WERI-Rb-1 (cell line): ENCODE measurements at regions not wholly inside any gene's neighbourhood (a gene's known extent, or its start where the extent isn't known, plus 50 kb on each side); places are given as distances from the start of the nearest gene placed in this dataset.
"Not testable (repeated sequence)": the region's sequence is repeated elsewhere in the genome, so short reads cannot be mapped to it uniquely, and the experiment has no call there.

Experiments used
- DNase-seq: peaks from one replicate; pipeline ENCODE4 v3.0.0-alpha.2; 2020
- H3K27ac ChIP-seq: fragments of 250-450 bp; sonication (Bioruptor Pico); 2 replicates; pipeline ENCODE4 v1.5.1; 2020; ENCODE audit warnings: mild to moderate bottlenecking, moderate library complexity
- H3K27me3 ChIP-seq: fragments of 250-450 bp; sonication (Bioruptor Pico); 2 replicates; pipeline ENCODE4 v1.5.1; 2021; ENCODE audit warnings: mild to moderate bottlenecking, low read depth, moderate library complexity; ENCODE audit not compliant: insufficient read depth, severe bottlenecking
- H3K36me3 ChIP-seq: fragments of 250-450 bp; sonication (Bioruptor Pico); 2 replicates; pipeline ENCODE4 v1.5.1; 2020; ENCODE audit warnings: mild to moderate bottlenecking, moderate library complexity
- H3K4me3 ChIP-seq: 2 replicates; pipeline ENCODE4 v1.5.1; 2011; ENCODE audit warnings: low read depth, mild to moderate bottlenecking, control low read depth, low read length
- H3K9me3 ChIP-seq: fragments of 250-450 bp; sonication (Bioruptor Pico); 2 replicates; pipeline ENCODE4 v1.5.1; 2021; ENCODE audit warnings: mild to moderate bottlenecking, moderate library complexity; ENCODE audit not compliant: severe bottlenecking
- TF ChIP-seq, protein P1 (sequence below): IDR thresholded peaks from 2 replicates; pipeline ENCODE4 v1.5.1; 2011; ENCODE audit warnings: low read depth, mild to moderate bottlenecking, control low read depth, inconsistent platforms, low read length

DNA sequence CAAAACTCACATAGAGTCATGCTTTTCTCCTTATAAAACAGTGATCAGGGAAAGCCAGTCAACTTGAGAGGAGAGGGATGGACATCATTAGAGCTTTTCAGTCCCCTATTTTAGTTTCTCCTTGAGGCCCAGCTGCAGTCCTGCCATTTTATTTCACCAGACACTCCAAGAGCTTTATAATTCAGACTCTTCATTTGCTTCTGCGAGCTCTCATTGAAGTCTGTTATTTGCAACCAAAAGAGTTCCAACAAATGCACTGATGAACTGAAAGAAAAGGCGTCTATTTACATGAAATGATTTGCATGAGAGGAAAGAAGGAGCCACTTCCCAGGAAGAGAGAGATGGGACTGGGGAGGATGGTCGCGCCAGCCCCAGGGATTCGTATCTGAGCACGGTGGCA, 86.8 kb downstream of the NDUFA12 start:
- no peaks in the 10 kb centered on the region for H3K27me3 ChIP-seq
- no peaks in the 10 kb centered on the region for H3K36me3 ChIP-seq
- H3K9me3 ChIP-seq: no peaks in the 10 kb centered on the region
- H3K27ac ChIP-seq: no peak overlapping the region
- no peak overlapping the region for H3K4me3 ChIP-seq
- no peak for DNase-seq
- TF ChIP-seq, protein P1, sequence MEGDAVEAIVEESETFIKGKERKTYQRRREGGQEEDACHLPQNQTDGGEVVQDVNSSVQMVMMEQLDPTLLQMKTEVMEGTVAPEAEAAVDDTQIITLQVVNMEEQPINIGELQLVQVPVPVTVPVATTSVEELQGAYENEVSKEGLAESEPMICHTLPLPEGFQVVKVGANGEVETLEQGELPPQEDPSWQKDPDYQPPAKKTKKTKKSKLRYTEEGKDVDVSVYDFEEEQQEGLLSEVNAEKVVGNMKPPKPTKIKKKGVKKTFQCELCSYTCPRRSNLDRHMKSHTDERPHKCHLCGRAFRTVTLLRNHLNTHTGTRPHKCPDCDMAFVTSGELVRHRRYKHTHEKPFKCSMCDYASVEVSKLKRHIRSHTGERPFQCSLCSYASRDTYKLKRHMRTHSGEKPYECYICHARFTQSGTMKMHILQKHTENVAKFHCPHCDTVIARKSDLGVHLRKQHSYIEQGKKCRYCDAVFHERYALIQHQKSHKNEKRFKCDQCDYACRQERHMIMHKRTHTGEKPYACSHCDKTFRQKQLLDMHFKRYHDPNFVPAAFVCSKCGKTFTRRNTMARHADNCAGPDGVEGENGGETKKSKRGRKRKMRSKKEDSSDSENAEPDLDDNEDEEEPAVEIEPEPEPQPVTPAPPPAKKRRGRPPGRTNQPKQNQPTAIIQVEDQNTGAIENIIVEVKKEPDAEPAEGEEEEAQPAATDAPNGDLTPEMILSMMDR: no peak

DNA sequence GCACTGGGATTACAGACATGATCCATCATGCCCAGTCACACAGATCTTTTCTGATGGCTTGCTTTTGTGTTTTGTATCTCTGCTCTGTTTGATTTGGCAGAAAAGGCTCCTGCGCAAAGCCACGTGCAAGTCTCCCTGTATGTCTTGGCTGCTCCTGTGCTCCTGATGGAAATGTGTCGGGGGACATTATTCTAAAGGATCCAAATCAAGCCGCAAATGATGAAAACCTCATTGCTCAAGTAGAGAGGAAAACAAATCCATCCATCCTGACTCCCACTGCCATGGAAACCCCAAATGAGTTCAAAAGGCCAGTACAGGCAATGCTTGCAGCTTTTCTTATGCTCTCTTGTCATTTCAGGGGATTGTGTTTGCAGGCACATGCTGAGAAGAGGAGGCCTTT, 93.8 kb downstream of the NDUFA12 start:
- no peaks in the 10 kb centered on the region for H3K27me3 ChIP-seq
- DNase-seq: no peak
- no peaks in the 10 kb centered on the region for H3K36me3 ChIP-seq
- TF ChIP-seq, protein P1: no peak
- no peaks in the 10 kb centered on the region for H3K9me3 ChIP-seq
- H3K4me3 ChIP-seq: no peak overlapping the region
- no peak overlapping the region for H3K27ac ChIP-seq

- not testable (repeated sequence) for H3K4me3 ChIP-seq, DNase-seq, H3K36me3 ChIP-seq, H3K9me3 ChIP-seq, H3K27me3 ChIP-seq, H3K27ac ChIP-seq
Measured at GRCh38 chr12:94905749-94906148, 97.7 kb downstream of the NDUFA12 start.

- H3K9me3 ChIP-seq: no peaks in the 10 kb centered on the region
Measured at GRCh38 chr12:94900496-94900895, 103.0 kb downstream of the NDUFA12 start.

DNA sequence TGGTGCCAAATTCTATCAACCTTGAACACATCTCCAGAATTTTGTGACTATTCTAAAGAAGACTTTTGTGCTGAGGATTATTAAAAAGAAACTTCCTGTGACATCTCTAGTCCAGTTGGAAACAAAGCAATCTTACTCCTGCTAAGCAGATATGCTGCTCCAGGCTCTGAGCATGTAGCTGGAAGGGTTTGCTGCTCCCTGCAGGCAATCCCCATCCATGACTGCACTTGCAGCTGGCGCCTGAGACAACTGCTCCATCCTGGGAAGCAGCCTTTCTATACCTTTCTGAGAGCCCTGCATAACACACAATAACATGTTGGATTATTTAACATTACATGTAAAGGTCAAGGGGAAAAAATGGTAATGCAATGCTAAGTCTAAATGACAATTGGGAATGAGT, 105.1 kb downstream of the NDUFA12 start:
- H3K27ac ChIP-seq: no peak overlapping the region
- no peaks in the 10 kb centered on the region for H3K9me3 ChIP-seq
- no peak for DNase-seq
- no peak overlapping the region for H3K4me3 ChIP-seq
- H3K36me3 ChIP-seq: no peaks in the 10 kb centered on the region
- no peaks in the 10 kb centered on the region for H3K27me3 ChIP-seq
- TF ChIP-seq, protein P1: peak; percentile 33; the same call in 1 of the 2 replicates

More at GRCh38 chr12:94900496-94900895, 103.0 kb downstream of the NDUFA12 start:
- DNase-seq: no peak
- Histone ChIP-seq H3K4me3 (no peak overlapping the region), H3K36me3 (no peaks in the 10 kb centered on the region), H3K27ac (no peak overlapping the region), H3K27me3 (no peaks in the 10 kb centered on the region)
- TF ChIP-seq, protein P1: no peak

DNA sequence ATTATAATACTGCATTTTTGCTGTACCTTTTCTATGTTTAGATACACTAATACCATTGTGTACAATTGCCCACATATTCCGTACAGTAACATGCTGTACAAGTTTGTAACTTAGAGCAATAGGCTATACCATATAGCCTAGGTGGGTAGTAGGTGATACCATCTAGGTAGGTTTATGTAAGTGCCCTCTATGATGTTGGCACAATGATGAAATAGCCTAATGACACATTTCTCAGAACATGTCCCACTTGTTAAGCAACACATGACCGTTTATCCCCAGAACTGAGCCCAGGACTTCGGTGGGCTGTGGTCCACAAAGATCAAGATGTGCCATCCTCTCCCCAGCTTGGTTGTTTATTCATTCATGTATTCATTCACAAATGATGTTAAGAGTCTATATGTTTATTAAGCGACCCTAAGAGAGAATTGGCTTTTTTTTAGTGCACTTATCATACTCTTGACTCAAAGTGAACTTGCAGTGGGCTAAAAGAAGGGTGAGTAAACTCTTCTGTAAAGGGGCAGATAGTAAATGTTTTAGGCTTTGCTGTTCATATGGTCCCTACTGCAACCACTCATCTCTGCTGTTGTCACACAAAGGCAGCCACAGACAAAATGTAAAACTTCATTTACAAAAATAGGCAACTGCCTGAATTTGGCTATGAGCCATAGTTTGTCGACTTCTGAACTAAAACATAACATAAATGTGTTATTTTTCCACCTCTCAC, 110.8 kb downstream of the NDUFA12 start:
- TF ChIP-seq, protein P1: no peak
- Histone ChIP-seq H3K27me3 (no peaks in the 10 kb centered on the region), H3K27ac (no peak overlapping the region), H3K4me3 (no peak overlapping the region), H3K36me3 (no peaks in the 10 kb centered on the region), H3K9me3 (no peaks in the 10 kb centered on the region)
- no peak for DNase-seq
